ENCODE measurements at regions not wholly inside any gene's neighbourhood (a gene's known extent, or its start where the extent isn't known, plus 50 kb on each side); places are given as distances from the start of the nearest gene placed in this dataset.

GRCh38 chr1:69451196-69451595 lies 116.5 kb upstream of the LRRC7 start:
- TF ChIP-seq CTCF (IDR thresholded peaks at IDR 0.05; ENCODE audit: low read depth, low read length, missing input control) (no peak), REST (IDR thresholded peaks at IDR 0.05) (no peak), MAX (IDR thresholded peaks at IDR 0.05) (no peak), ZBTB33 (IDR thresholded peaks at IDR 0.05) (no peak), FOXA1 (IDR thresholded peaks at IDR 0.05) (no peak)
